ENCODE measurements at regions not wholly inside any gene's neighbourhood (a gene's known extent, or its start where the extent isn't known, plus 50 kb on each side); places are given as distances from the start of the nearest gene placed in this dataset.
"Not testable (repeated sequence)": the region's sequence is repeated elsewhere in the genome, so short reads cannot be mapped to it uniquely, and the experiment has no call there.

GRCh38 chr2:37739153-37739552 is 67.7 kb upstream of the CDC42EP3 start:
- DNase-seq (ENCODE audit: low read depth) = no peak
- no peak overlapping the region for H3K4me3 ChIP-seq (ENCODE audit: low read depth, low read length)
- TF ChIP-seq CTCF (IDR thresholded peaks at IDR 0.05; ENCODE audit: insufficient read depth, low read depth, low read length) = no peak

DNA sequence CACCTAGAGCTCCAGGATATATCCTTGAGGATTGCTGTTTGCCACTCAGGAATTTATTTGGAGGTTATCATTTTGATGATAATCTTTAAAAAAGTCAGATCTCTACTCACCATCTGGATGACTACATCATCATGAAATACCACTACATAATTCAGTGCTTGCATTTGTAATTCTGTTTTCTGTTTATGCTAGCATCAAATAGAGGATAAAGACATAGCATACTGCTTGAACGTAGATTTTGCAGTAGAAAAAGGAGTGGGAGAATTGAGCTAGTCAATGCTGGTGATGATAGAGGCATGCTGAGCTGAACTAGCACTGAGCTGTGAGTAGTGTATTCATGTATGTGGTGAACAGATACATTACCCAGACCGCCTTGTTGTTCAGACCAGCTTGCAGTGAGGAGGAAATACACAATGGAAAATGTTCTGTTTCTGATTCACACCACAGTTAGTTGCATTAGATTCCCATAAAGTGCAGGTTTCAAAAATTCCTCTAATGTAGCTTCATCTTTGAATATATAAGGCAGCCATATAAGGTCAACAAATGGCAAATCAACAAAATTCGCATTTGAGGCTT is 68.8 kb upstream of the CDC42EP3 start:
- H3K4me3 ChIP-seq (ENCODE audit: low read depth, low read length) = no peak overlapping the region
- no peak for TF ChIP-seq CTCF (IDR thresholded peaks at IDR 0.05; ENCODE audit: insufficient read depth, low read depth, low read length)
- DNase-seq (ENCODE audit: low read depth) = peak; percentile 38

GRCh38 chr2:37742286-37742685 is 70.8 kb upstream of the CDC42EP3 start:
- TF ChIP-seq CTCF (IDR thresholded peaks at IDR 0.05; ENCODE audit: insufficient read depth, low read depth, low read length) = no peak
- no peak overlapping the region for H3K4me3 ChIP-seq (ENCODE audit: low read depth, low read length)
- DNase-seq (ENCODE audit: low read depth) = no peak

DNA sequence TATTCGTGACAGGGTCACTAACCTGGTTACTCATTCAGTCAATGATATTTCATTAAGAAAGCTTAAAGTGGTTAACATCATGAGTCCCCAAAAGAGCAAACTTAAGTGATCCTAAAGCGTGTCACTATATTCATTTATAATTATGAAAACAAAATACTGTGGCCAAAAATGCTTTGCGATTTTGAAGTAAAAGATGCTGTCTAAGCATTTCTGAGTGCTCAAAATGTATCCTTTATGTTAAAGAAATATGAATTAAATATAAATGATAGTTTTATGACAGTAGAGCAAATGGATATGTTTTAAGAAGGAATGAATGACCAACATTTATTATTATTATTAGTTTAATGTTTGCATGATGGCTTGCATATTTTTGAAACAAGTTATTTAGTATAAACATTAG is 72.6 kb upstream of the CDC42EP3 start:
- TF ChIP-seq CTCF (IDR thresholded peaks at IDR 0.05; ENCODE audit: insufficient read depth, low read depth, low read length) = no peak
- DNase-seq (ENCODE audit: low read depth) = no peak
- H3K4me3 ChIP-seq (ENCODE audit: low read depth, low read length) = no peak overlapping the region

- not testable (repeated sequence) for DNase-seq (ENCODE audit: low read depth); H3K4me3 ChIP-seq (ENCODE audit: low read depth, low read length)
Measured at GRCh38 chr2:37744961-37745360, 73.5 kb upstream of the CDC42EP3 start.

DNA sequence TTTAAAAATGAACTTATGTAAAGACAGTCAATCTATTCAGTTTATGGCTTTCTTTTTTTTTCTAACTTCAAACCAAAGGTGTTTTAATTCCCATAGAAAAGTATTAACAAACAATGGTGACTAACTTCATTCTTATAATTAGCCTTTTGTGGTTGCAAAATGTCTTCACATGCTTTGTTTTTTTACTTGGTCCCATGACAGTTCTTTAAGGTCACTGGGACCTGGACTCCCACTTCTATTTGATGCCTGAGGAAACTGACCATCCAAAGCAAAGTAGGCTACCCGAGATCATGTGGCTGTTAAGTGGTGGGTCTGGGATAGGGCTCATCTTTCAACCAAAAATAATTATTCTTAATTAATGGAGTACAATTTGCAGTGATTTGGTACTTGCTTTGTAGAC is 74.6 kb upstream of the CDC42EP3 start:
- not testable (repeated sequence) for H3K4me3 ChIP-seq (ENCODE audit: low read depth, low read length)
- peak; percentile 41 for DNase-seq (ENCODE audit: low read depth)

- no peak overlapping the region for H3K4me3 ChIP-seq (ENCODE audit: low read depth, low read length)
- DNase-seq (ENCODE audit: low read depth) = no peak
- TF ChIP-seq CTCF (IDR thresholded peaks at IDR 0.05; ENCODE audit: insufficient read depth, low read depth, low read length) = no peak
Measured at GRCh38 chr2:37746883-37747282, 75.4 kb upstream of the CDC42EP3 start.

- H3K4me3 ChIP-seq (ENCODE audit: low read depth, low read length) = no peak overlapping the region
- DNase-seq (ENCODE audit: low read depth) = no peak
- TF ChIP-seq CTCF (IDR thresholded peaks at IDR 0.05; ENCODE audit: insufficient read depth, low read depth, low read length) = no peak
Measured at GRCh38 chr2:37748541-37748940, 77.1 kb upstream of the CDC42EP3 start.

DNA sequence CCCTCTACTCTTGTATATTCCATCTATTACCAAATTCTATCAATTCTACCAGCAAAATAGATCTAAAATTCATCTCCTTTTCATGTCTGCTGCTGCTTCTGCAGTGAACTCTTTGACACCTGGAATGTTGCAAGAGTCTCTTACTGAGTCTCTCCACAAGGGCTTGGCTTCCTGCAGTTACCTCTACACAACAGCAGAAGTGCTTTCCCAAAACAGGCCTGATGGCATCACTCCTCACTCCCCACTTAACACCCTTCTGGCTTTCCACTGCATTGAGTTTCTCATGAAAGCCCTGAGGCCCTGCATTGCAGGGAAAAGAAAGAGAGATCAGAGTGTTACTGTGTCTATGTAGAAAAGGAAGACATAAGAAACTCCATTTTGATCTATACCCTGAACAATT is 78.8 kb upstream of the CDC42EP3 start:
- not testable (repeated sequence) for DNase-seq (ENCODE audit: low read depth); H3K4me3 ChIP-seq (ENCODE audit: low read depth, low read length)

Measured in fibroblast of villous mesenchyme (primary cell).